HFFc6 (cell line): ENCODE measurements at regions not wholly inside any gene's neighbourhood (a gene's known extent, or its start where the extent isn't known, plus 50 kb on each side); places are given as distances from the start of the nearest gene placed in this dataset.

Source experiments
- DNase-seq: peaks from one replicate; pipeline ENCODE4 v3.0.0-alpha.2; 2018
- H3K27ac Mint-ChIP-seq: 2 replicates; pipeline ENCODE4 v1.8.0; 2020; ENCODE audit warnings: mild to moderate bottlenecking, mixed read lengths
- H3K27me3 Mint-ChIP-seq: 2 replicates; pipeline ENCODE4 v1.8.0; 2021; ENCODE audit warnings: mild to moderate bottlenecking, moderate library complexity, mixed read lengths; ENCODE audit not compliant: insufficient read depth
- H3K36me3 Mint-ChIP-seq: 2 replicates; pipeline ENCODE4 v1.8.0; 2021; ENCODE audit warnings: low read depth, mixed read lengths
- H3K4me1 Mint-ChIP-seq: 2 replicates; pipeline ENCODE4 v1.8.0; 2020; ENCODE audit warnings: low read depth, mixed read lengths
- H3K4me3 Mint-ChIP-seq: 2 replicates; pipeline ENCODE4 v1.8.0; 2020; ENCODE audit warnings: mild to moderate bottlenecking, moderate library complexity, mixed read lengths
- H3K9me3 Mint-ChIP-seq: 2 replicates; pipeline ENCODE4 v1.8.0; 2020; ENCODE audit warnings: mild to moderate bottlenecking, mixed read lengths
- TF ChIP-seq, protein P1 (sequence below): fragments of 200-600 bp; sonication (generic); IDR thresholded peaks from 2 replicates; pipeline ENCODE4 v1.5.0; 2021; ENCODE audit warnings: antibody characterized with exemption, mild to moderate bottlenecking

- Mint-ChIP-seq H3K36me3 (peaks cover 20% of the 10 kb centered on the region), H3K4me1 (no peaks in the 10 kb centered on the region), H3K4me3 (no peak overlapping the region), H3K27ac (no peak overlapping the region), H3K27me3 (peaks cover 8% of the 10 kb centered on the region), H3K9me3 (peaks cover 64% of the 10 kb centered on the region)
- DNase-seq, result no peak
- TF ChIP-seq, protein P1, sequence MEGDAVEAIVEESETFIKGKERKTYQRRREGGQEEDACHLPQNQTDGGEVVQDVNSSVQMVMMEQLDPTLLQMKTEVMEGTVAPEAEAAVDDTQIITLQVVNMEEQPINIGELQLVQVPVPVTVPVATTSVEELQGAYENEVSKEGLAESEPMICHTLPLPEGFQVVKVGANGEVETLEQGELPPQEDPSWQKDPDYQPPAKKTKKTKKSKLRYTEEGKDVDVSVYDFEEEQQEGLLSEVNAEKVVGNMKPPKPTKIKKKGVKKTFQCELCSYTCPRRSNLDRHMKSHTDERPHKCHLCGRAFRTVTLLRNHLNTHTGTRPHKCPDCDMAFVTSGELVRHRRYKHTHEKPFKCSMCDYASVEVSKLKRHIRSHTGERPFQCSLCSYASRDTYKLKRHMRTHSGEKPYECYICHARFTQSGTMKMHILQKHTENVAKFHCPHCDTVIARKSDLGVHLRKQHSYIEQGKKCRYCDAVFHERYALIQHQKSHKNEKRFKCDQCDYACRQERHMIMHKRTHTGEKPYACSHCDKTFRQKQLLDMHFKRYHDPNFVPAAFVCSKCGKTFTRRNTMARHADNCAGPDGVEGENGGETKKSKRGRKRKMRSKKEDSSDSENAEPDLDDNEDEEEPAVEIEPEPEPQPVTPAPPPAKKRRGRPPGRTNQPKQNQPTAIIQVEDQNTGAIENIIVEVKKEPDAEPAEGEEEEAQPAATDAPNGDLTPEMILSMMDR, result no peak
These were observed 109.6 kb downstream of the DLL1 start for GRCh38 chr6:170181338-170181690.

DNA sequence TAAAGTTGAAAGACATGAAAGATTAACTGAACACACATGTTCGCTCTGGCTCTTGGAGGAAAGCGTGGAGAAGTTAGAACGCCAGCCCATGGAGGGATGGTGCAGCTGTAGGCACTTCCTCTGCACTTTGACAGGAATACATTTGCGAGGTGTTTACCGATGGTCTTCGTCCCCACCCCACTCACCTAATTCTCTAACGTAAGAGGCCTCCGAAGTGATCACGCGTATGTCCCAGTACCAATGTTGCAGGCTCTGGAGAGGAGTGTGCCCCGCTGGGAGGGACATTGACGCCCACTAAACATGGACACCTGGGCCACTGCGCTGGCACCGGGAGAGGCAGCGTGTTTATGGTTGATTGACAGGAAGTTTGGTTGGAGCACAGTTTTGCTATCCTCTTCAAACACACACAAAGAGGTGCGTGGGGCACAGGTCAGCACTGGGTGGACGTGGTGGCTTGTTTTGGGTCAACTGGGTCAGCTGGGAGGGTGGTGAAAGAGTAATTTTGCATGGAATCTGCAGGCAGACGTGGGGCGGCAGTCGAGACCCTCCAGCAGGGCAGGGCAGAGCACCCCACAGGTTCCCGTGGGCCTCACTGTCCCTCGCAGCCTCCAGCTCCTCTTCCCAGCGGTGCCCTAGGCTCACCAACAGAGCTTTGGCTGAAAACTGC is 110.1 kb downstream of the DLL1 start:
- no peak for DNase-seq
- Mint-ChIP-seq H3K36me3 (peaks cover 20% of the 10 kb centered on the region), H3K27ac (no peak overlapping the region), H3K4me1 (no peaks in the 10 kb centered on the region), H3K9me3 (peaks cover 64% of the 10 kb centered on the region), H3K4me3 (no peak overlapping the region), H3K27me3 (peaks cover 8% of the 10 kb centered on the region)
- TF ChIP-seq, protein P1, result no peak

GRCh38 chr6:170179616-170180324 is 111.1 kb downstream of the DLL1 start:
- Mint-ChIP-seq H3K9me3 (peaks cover 61% of the 10 kb centered on the region), H3K27ac (no peak overlapping the region), H3K4me1 (no peaks in the 10 kb centered on the region), H3K4me3 (no peak overlapping the region), H3K36me3 (peaks cover 20% of the 10 kb centered on the region), H3K27me3 (peaks cover 8% of the 10 kb centered on the region)
- DNase-seq, result no peak
- TF ChIP-seq, protein P1, result no peak

DNA sequence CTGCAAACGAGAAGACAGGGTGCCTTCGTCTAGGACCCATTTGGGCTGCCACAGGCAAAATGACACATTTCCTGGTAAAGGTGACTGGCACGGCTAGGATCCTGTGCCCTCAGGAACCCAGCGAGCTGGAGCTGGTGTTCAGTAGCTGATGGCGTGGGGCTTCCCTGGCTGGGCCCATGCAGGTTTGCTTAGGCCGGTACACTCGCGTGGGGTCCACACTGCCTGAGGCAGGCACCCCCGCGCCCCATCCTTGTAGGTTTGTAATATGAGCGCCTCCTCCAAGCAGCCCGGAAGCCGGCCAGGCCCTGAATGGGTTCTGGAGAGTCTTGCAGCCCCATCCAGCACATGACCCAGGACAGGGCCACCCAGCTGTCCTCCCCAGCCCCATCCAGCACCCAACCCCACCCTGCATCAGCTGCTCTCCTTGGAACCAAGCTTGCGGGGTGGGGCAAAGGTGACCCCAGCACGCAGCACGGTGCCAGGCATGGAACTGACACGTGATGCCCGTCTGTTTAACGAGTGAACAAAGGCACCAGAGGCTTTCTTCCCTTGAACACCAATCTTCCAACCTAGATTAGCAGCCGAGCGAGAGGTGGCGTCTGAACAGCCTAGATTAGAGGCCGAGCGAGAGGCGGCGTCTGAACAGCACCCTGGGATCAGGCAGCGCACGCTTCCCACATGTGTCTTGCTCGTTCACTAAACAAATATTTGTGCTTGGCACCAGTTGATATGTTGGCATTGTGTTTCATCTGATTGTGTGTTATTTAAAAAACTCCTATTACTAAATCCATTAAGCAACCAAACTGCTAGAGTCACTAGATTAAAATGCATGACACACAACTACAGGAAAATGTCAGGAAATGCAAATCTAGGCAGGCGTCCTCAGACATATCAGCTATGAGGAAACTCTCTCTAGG is 112.1 kb downstream of the DLL1 start:
- H3K4me1 Mint-ChIP-seq, result no peaks in the 10 kb centered on the region
- peaks cover 20% of the 10 kb centered on the region for H3K36me3 Mint-ChIP-seq
- peak; percentile 62 for DNase-seq
- peaks cover 8% of the 10 kb centered on the region for H3K27me3 Mint-ChIP-seq
- peaks cover 64% of the 10 kb centered on the region for H3K9me3 Mint-ChIP-seq
- no peak overlapping the region for H3K4me3 Mint-ChIP-seq
- TF ChIP-seq, protein P1, result no peak
- H3K27ac Mint-ChIP-seq, result no peak overlapping the region; the same call in 1 of the 2 replicates

DNA sequence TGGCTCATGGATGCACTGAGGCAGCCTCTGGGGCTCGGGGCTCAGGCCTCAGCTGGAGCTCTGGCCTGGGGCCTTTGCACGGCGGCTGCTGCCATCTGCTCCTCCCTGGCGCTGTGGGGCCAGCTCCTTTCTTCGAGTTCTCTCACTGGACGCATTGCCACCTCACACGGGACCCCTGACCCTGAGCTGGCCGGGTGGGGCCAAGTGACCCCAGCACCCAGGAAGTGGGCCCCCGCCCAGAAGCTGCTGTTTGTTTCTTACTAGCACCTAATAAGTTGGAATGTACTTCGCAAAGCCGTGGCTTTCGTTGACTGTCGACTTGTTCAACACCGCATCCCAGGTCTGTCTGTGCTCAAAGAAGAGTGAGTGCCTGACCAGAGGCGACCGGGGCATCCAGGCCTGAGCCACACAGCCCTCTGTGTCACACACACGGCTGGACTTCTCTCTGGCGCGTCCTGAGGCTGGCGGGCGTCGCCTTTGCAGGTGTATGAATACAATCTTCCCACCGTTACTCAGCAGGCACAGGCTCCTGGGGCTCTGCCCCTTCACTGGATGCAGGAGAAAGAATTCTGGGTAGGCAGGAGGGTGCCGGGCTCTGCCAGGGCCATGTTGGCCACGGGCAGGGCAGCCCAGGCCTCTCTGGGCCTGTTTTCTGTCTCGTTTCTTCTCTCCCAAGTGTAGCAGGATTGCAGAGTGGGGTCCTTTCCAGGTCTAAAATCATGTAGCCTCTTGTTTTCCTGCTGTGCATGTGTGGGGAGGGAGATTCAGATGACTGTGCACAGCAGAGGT is 112.9 kb downstream of the DLL1 start:
- TF ChIP-seq, protein P1, result no peak
- Mint-ChIP-seq H3K27ac (no peak overlapping the region), H3K36me3 (peaks cover 16% of the 10 kb centered on the region), H3K27me3 (peaks cover 13% of the 10 kb centered on the region), H3K4me1 (no peaks in the 10 kb centered on the region), H3K4me3 (no peak overlapping the region), H3K9me3 (peaks cover 64% of the 10 kb centered on the region)
- DNase-seq, result no peak
